GM12892 (cell line): ENCODE measurements at regions not wholly inside any gene's neighbourhood (a gene's known extent, or its start where the extent isn't known, plus 50 kb on each side); places are given as distances from the start of the nearest gene placed in this dataset.
"Not testable (repeated sequence)": the region's sequence is repeated elsewhere in the genome, so short reads cannot be mapped to it uniquely, and the experiment has no call there.

Source experiments
- POLR2A ChIP-seq: IDR thresholded peaks from 2 replicates; pipeline ENCODE4 v1.6.1; 2011; ENCODE audit warnings: low read depth, low read length, control low read depth
- POLR2AphosphoS5 ChIP-seq: IDR thresholded peaks from 2 replicates; pipeline ENCODE4 v1.6.1; 2011; ENCODE audit warnings: low read depth, low read length, control low read depth
- TAF1 ChIP-seq: IDR thresholded peaks from 2 replicates; pipeline ENCODE4 v1.6.1; 2011; ENCODE audit warnings: low read depth, mild to moderate bottlenecking, control low read depth, low read length, borderline replicate concordance

DNA sequence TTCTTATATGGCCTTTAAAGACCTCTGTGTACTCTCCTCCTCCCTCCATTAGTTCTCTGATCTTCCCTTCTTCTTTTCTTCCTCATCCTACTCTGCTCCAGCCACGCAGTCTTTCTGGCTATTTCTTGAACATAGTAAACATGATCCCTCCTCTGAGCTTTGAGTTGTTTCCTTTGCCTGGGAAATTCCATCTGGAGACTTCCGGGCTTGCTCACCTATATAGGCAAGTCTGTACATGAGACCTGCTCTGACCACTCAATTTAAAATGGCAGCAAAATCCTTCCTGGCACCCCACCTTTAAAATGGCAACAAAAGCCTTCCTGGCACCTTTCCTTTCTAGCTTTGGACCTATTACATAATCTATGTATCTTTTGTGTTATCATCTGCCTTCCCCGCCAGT lies 94.4 kb downstream of the SPDYE17 start:
- TF ChIP-seq POLR2AphosphoS5, POLR2A, TAF1: not testable (repeated sequence)
